IMR-90 (cell line): ENCODE measurements at regions not wholly inside any gene's neighbourhood (a gene's known extent, or its start where the extent isn't known, plus 50 kb on each side); places are given as distances from the start of the nearest gene placed in this dataset.

ENCODE experiments used
- CEBPB ChIP-seq: IDR thresholded peaks from 2 replicates; pipeline ENCODE4 v1.6.1; 2012; ENCODE audit warnings: low read depth, low read length, improper control_type of control experiment
- CHD1 ChIP-seq: IDR thresholded peaks from 2 replicates; pipeline ENCODE4 v1.6.1; 2012; ENCODE audit warnings: low read depth, low read length, improper control_type of control experiment
- CTCF ChIP-seq: conservative IDR thresholded peaks from 2 replicates; pipeline ENCODE4 v1.5.1; 2012; ENCODE audit warnings: mild to moderate bottlenecking, low read depth, low read length, improper control_type of control experiment
- POLR2A ChIP-seq: IDR thresholded peaks from 2 replicates; pipeline ENCODE4 v1.6.1; 2012; ENCODE audit warnings: mild to moderate bottlenecking, low read depth, low read length

DNA sequence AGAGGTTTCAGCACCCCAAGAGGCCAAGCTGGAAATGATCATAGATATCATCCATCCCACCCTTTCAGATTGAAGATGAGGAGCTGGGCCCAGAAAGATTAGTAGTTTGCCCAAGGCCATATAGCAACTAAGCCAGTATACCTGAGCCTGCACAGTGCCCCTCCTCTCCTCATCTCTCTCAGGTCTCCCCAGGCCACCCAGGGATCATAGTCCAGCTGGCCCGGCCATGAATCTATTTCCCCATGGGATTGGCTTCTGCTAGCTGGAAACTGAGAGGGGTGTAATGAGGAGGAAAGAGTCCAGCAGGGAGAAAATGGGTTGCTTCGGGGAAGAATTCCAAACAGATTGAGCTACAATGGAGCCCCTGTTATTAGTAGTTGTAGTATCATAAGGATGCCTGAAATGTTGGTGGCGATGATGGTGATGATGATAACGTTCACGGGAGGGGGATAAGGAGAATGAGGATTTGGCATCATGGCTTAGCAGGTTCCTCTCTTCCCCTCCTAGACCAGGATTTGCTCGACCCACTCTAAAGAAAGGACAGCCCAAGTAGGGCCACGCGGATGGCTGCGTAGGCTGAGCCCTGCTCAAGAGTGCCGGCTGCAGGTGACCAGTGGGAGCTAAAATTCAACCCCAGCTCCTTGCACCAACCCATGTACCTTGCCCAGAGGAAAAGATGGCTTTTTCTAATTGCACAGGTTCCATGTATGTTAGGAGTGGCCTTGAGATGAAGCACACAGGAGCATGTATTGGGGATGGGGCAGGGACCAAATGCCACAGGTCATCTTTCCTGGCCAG, 117.8 kb upstream of the PJA1 start:
- TF ChIP-seq POLR2A (no peak), CTCF (no peak), CHD1 (no peak), CEBPB (no peak)
